NCI-H1436 (cell line): ENCODE measurements at regions not wholly inside any gene's neighbourhood (a gene's known extent, or its start where the extent isn't known, plus 50 kb on each side); places are given as distances from the start of the nearest gene placed in this dataset.
"Not testable (repeated sequence)": the region's sequence is repeated elsewhere in the genome, so short reads cannot be mapped to it uniquely, and the experiment has no call there.

Source experiments
- DNase-seq: peaks from one replicate; lab custom pipeline; 2025; lab: John Stamatoyannopoulos, UW

- no peak for DNase-seq
Measured at GRCh38 chr2:224261326-224261725, 140.6 kb downstream of the FAM124B start.

- DNase-seq, result no peak
Measured at GRCh38 chr2:224260372-224261020, 141.4 kb downstream of the FAM124B start.

- no peak for DNase-seq
Measured at GRCh38 chr2:224259831-224260230, 142.1 kb downstream of the FAM124B start.

- DNase-seq, result no peak
Measured at GRCh38 chr2:224258059-224258458, 143.8 kb downstream of the FAM124B start.

- DNase-seq, result no peak
Measured at GRCh38 chr2:224257156-224257555, 144.8 kb downstream of the FAM124B start.

- DNase-seq, result no peak
Measured at GRCh38 chr2:224253464-224253863, 148.4 kb downstream of the FAM124B start.

GRCh38 chr2:224252631-224253030, 149.3 kb downstream of the FAM124B start:
- DNase-seq, result no peak

- no peak for DNase-seq
Measured at GRCh38 chr2:224248944-224249371, 152.9 kb downstream of the FAM124B start.

GRCh38 chr2:224242561-224242960, 159.3 kb downstream of the FAM124B start:
- DNase-seq, result no peak

- DNase-seq, result no peak
Measured at GRCh38 chr2:224241812-224242211, 160.1 kb downstream of the FAM124B start.

- no peak for DNase-seq
Measured at GRCh38 chr2:224241001-224241400, 160.9 kb downstream of the FAM124B start.

- DNase-seq, result no peak
Measured at GRCh38 chr2:224223851-224224555, 177.9 kb downstream of the FAM124B start.

- no peak for DNase-seq
Measured at GRCh38 chr2:224222974-224223373, 178.9 kb downstream of the FAM124B start.

GRCh38 chr2:224222291-224222690, 179.6 kb downstream of the FAM124B start:
- no peak for DNase-seq

GRCh38 chr2:224221455-224221913, 180.4 kb downstream of the FAM124B start:
- DNase-seq, result no peak

- DNase-seq, result no peak
Measured at GRCh38 chr2:224220586-224221255, 181.2 kb downstream of the FAM124B start.

- DNase-seq, result no peak
Measured at GRCh38 chr2:224219781-224220180, 180.7 kb upstream of the SERPINE2 start.

GRCh38 chr2:224217962-224218347, 178.9 kb upstream of the SERPINE2 start:
- DNase-seq, result no peak

GRCh38 chr2:224217233-224217961, 178.3 kb upstream of the SERPINE2 start:
- no peak for DNase-seq

GRCh38 chr2:224215611-224216010, 176.5 kb upstream of the SERPINE2 start:
- DNase-seq, result not testable (repeated sequence)

- DNase-seq, result no peak
Measured at GRCh38 chr2:224213396-224213795, 174.3 kb upstream of the SERPINE2 start.

GRCh38 chr2:224211791-224212190, 172.7 kb upstream of the SERPINE2 start:
- DNase-seq, result peak; percentile 60

GRCh38 chr2:224211181-224211480, 172.0 kb upstream of the SERPINE2 start:
- no peak for DNase-seq
